Heart left ventricle (tissue), 16 donors: ENCODE measurements at regions not wholly inside any gene's neighbourhood (a gene's known extent, or its start where the extent isn't known, plus 50 kb on each side); places are given as distances from the start of the nearest gene placed in this dataset.

Source experiments
- ATAC-seq, 4 donors: fragments of 200-7000 bp; cut with Tn5 transposase; one replicate each; pipeline ENCODE4 v1.9.1; 2020 to 2022; ENCODE audit warnings: moderate library complexity in 4 of 4, mild to moderate bottlenecking in 3 of 4, moderate number of reproducible peaks in 1 of 4
- DNase-seq, 5 donors: peaks; one replicate each; pipeline ENCODE4 v3.0.0-alpha.2; 2020
- H3K27ac ChIP-seq, 12 donors: fragments of 200-600 bp; sonication (generic) in 4 of 12; one replicate each; pipeline versions ENCODE4 v1.5.0 to v1.8.0; 2016 to 2022; ENCODE audit warnings: mild to moderate bottlenecking in 2 of 12
- H3K27me3 ChIP-seq, 9 donors: fragments of 200-600 bp; sonication (generic) in 2 of 9; one replicate each; pipeline versions ENCODE4 v1.5.1 to v1.8.0; 2016 to 2022; ENCODE audit warnings: mild to moderate bottlenecking in 3 of 9
- H3K36me3 ChIP-seq, 9 donors: fragments of 200-600 bp; sonication (generic) in 2 of 9; one replicate each; pipeline versions ENCODE4 v1.5.0 to v1.8.0; 2018 to 2022; ENCODE audit warnings: mild to moderate bottlenecking in 2 of 9
- H3K4me1 ChIP-seq, 12 donors: fragments of 200-600 bp; sonication (generic) in 4 of 12; one replicate each; pipeline versions ENCODE4 v1.5.0 to v1.8.0; 2016 to 2022; ENCODE audit warnings: mild to moderate bottlenecking in 3 of 12
- H3K4me3 ChIP-seq, 12 donors: fragments of 200-600 bp; sonication (generic) in 4 of 12; one replicate each; pipeline versions ENCODE4 v1.5.0 to v1.8.0; 2017 to 2022; ENCODE audit warnings: mild to moderate bottlenecking in 9 of 12, moderate library complexity in 4 of 12
- H3K9me3 ChIP-seq, 12 donors: fragments of 200-600 bp; sonication (generic) in 4 of 12; one replicate each; pipeline versions ENCODE4 v1.5.0 to v1.8.0; 2016 to 2022; ENCODE audit warnings: mild to moderate bottlenecking in 1 of 12
- CTCF ChIP-seq, 12 donors: fragments of 200-600 bp; sonication (generic) in 4 of 12; IDR thresholded peaks; one replicate each; pipeline versions ENCODE4 v1.5.0 to v1.8.0; 2018 to 2022; ENCODE audit warnings: antibody characterized with exemption in 12 of 12, mild to moderate bottlenecking in 5 of 12
- POLR2A ChIP-seq, 2 donors: fragments of 450-650 bp; IDR thresholded peaks; one replicate each; pipeline ENCODE4 v1.6.1; 2017; ENCODE audit warnings: antibody characterized with exemption in 2 of 2, mild to moderate bottlenecking in 2 of 2, moderate library complexity in 2 of 2
- WGBS, 4 donors: extraction: QIAGEN DNeasy Blood & Tissue Kit in 2 of 4; methylation state at CpG; one replicate each; pipeline versions ENCODE4 v1.1.5 to v1.1.7; 2013 to 2018; 5-methylcytosine and 5-hydroxymethylcytosine counted together
- intact Hi-C, 10 donors: fragments of 100-400 bp; cut with DNase I; formaldehyde crosslinking; loops; one replicate each; pipeline versions ENCODE4 v1.11.1 to v1.14.2; 2022
- donor health status: ischemic (EF 13 %, LVEDD 7.1; RV severe dilation, severe dysfunction).
- donor health status: healthy with polysubstance abuse.
- donor health status: DM: no; HTN: yes; CAD: no.
- donor health status: DM: no; HTN: no; CAD: no.
- donor health status: ischemic (EF 25% LVEDD 6.9; RV normal size, moderate dysfunction).
- donor health status: ischemic (EF 25% LVEDD 5.7; RV mildly dilated, moderate dysfunction).
- donor health status: healthy.
- donor health status: DM: yes; HTN: yes; CAD: no.
- donor health status: ischemic (EF 35%, LVEDD 5.7; RV mildly dilated, moderate dysfunction).
- donor health status: nonischemic (EF 11% LVEDD 7.7; RV severe dilation, severe dysfunction).
- donor health status: DM: yes; HTN: yes; CAD: no.
- donor health status: PGD.
- donor health status: ischemic (EF 29% LVEDD 5.4; RV normal size, mild dysfunction).
- donor health status: nonischemic (EF 23%, LVEDD 6.1; RV moderate dilation, normal function).

- intact Hi-C loops: no loop called here
- Histone ChIP-seq H3K4me3 (no peak overlapping the region), H3K4me1 (no peaks in the 10 kb centered on the region), H3K27ac (no peak overlapping the region), H3K27me3 (peaks cover 0 to 16% (median 0%) of the 10 kb centered on the region in 9 donors), H3K9me3 (peaks cover 0 to 5% (median 0%) of the 10 kb centered on the region in 12 donors), H3K36me3 (no peaks in the 10 kb centered on the region)
- no peak for DNase-seq
- 67 to 76% (median 69%) methylated on average over 6 of the region's 6 CpGs for WGBS, 4 donors
- no peak for TF ChIP-seq POLR2A (IDR thresholded peaks at IDR 0.05)
- no peak for TF ChIP-seq CTCF (IDR thresholded peaks at IDR 0.05)
- no peak for ATAC-seq
Measured at GRCh38 chr15:60074181-60074885, 70.2 kb downstream of the FOXB1 start.

- no peak overlapping the region for H3K4me3 ChIP-seq
- no peak for ATAC-seq
- H3K27me3 ChIP-seq: peaks cover 0 to 8% (median 0%) of the 10 kb centered on the region in 9 donors
- TF ChIP-seq CTCF (IDR thresholded peaks at IDR 0.05) (no peak), POLR2A (IDR thresholded peaks at IDR 0.05) (no peak)
- no peak for DNase-seq
- H3K36me3 ChIP-seq: no peaks in the 10 kb centered on the region
- H3K4me1 ChIP-seq: no peaks in the 10 kb centered on the region
- H3K9me3 ChIP-seq: peaks cover 0 to 5% (median 0%) of the 10 kb centered on the region in 12 donors
- H3K27ac ChIP-seq: no peak overlapping the region
- 74 to 76% (median 75%) methylated on average over 5 of the region's 5 CpGs for WGBS, 4 donors
- intact Hi-C loops: no loop called here
Measured at GRCh38 chr15:60076045-60076444, 71.9 kb downstream of the FOXB1 start.

- peaks cover 0 to 5% (median 0%) of the 10 kb centered on the region in 12 donors for H3K9me3 ChIP-seq
- DNase-seq (no peak), ATAC-seq (no peak)
- H3K27me3 ChIP-seq: peaks cover 0 to 10% (median 0%) of the 10 kb centered on the region in 9 donors
- no peaks in the 10 kb centered on the region for H3K4me1 ChIP-seq
- intact Hi-C loops: no loop called here
- 46 to 60% (median 53%) methylated on average over 11 of the region's 11 CpGs for WGBS, 4 donors
- TF ChIP-seq POLR2A (IDR thresholded peaks at IDR 0.05) (no peak), CTCF (IDR thresholded peaks at IDR 0.05) (no peak)
- H3K36me3 ChIP-seq: no peaks in the 10 kb centered on the region
- no peak overlapping the region for H3K4me3 ChIP-seq
- no peak overlapping the region for H3K27ac ChIP-seq
Measured at GRCh38 chr15:60076582-60077276, 72.6 kb downstream of the FOXB1 start.

- ATAC-seq: no peak
- intact Hi-C loops: no loop called here
- no peak for TF ChIP-seq CTCF (IDR thresholded peaks at IDR 0.05)
- TF ChIP-seq POLR2A (IDR thresholded peaks at IDR 0.05): no peak
Measured at GRCh38 chr15:60077581-60078359, 73.7 kb downstream of the FOXB1 start.

More at GRCh38 chr15:60077581-60078359, 73.7 kb downstream of the FOXB1 start:
- H3K27ac ChIP-seq: no peak overlapping the region
- WGBS, 4 donors: 51 to 57% (median 55%) methylated on average over 11 of the region's 11 CpGs
- H3K36me3 ChIP-seq: no peaks in the 10 kb centered on the region
- DNase-seq: no peak
- H3K4me3 ChIP-seq: no peak overlapping the region
- no peaks in the 10 kb centered on the region for H3K4me1 ChIP-seq
- peaks cover 0 to 10% (median 0%) of the 10 kb centered on the region in 9 donors for H3K27me3 ChIP-seq
- H3K9me3 ChIP-seq: peaks cover 0 to 5% (median 0%) of the 10 kb centered on the region in 12 donors
